Endothelial cell of umbilical vein (primary cell): ENCODE measurements at regions not wholly inside any gene's neighbourhood (a gene's known extent, or its start where the extent isn't known, plus 50 kb on each side); places are given as distances from the start of the nearest gene placed in this dataset.

Experiments
- BruUV-seq: library from RNA; stranded (reverse); fragments of 400-500 nt; replicated peaks from 2 replicates; lab custom pipeline; 2021; lab: Mats Ljungman, UMichigan
- CTCF ChIA-PET: fragments of 300-600, 350-600 bp; sonication (Branson Sonifier 250); formaldehyde crosslinking; loops from one replicate; lab custom pipeline; 2021; ENCODE audit warnings: antibody characterized with exemption, inconsistent platforms; lab: Charles Lee
- POLR2A ChIA-PET: fragments of 300-600, 350-600 bp; sonication (Branson Sonifier 250); formaldehyde crosslinking; loops from one replicate; lab custom pipeline; 2021; ENCODE audit warnings: antibody characterized with exemption, inconsistent platforms; lab: Charles Lee
- DNase-seq: peaks from one replicate; pipeline ENCODE4 v3.0.0-alpha.2; 2011; ENCODE audit warnings: low read depth, low spot score
- FAIRE-seq: peaks from 2 replicates; lab custom pipeline; 2011; peaks lifted over from hg19 to GRCh38; lab: Jason Lieb, UNC
- H2AFZ ChIP-seq: 2 replicates; pipeline ENCODE4 v1.6.0; 2012; ENCODE audit warnings: low read depth, low read length, control low read depth, inconsistent platforms
- H3K27ac ChIP-seq: 2 replicates; pipeline ENCODE4 v1.5.1; 2011; ENCODE audit warnings: low read depth, mild to moderate bottlenecking, control low read depth, low read length, moderate library complexity; ENCODE audit not compliant: insufficient read depth
- H3K27me3 ChIP-seq, 2 experiments: 2 replicates each; pipeline versions ENCODE4 v1.6.0 to v1.6.1; 2011; ENCODE audit warnings: low read length in 2 of 2, mixed read lengths in 1 of 2; ENCODE audit not compliant: control insufficient read depth in 2 of 2, insufficient read depth in 2 of 2
- H3K36me3 ChIP-seq, 2 experiments: 2 replicates in 1 of 2; 3 replicates in 1 of 2; pipeline ENCODE4 v1.5.1; 2011; ENCODE audit warnings: low read length in 2 of 2, mild to moderate bottlenecking in 1 of 2, moderate library complexity in 1 of 2; ENCODE audit not compliant: control insufficient read depth in 2 of 2, insufficient read depth in 2 of 2; ENCODE audit errors: extremely low read depth in 1 of 2
- H3K4me1 ChIP-seq: 3 replicates; pipeline ENCODE4 v1.5.1; 2011; ENCODE audit warnings: mild to moderate bottlenecking, low read length; ENCODE audit not compliant: control insufficient read depth, insufficient read depth; ENCODE audit errors: extremely low read depth
- H3K4me2 ChIP-seq: 2 replicates; pipeline ENCODE4 v1.6.1; 2011; ENCODE audit warnings: low read length, control low read depth, mixed read lengths; ENCODE audit not compliant: insufficient read depth
- H3K4me3 ChIP-seq, 3 experiments: fragments of 200-600 bp in 1 of 3; sonication (generic), shearing (Covaris generic) in 1 of 3; replicated peaks in 1 of 3; 2 replicates each; pipeline ENCODE4 v1.5.1; 2011 to 2016; ENCODE audit warnings: control low read depth in 3 of 3, low read length in 3 of 3, mild to moderate bottlenecking in 2 of 3, inconsistent platforms in 1 of 3, low read depth in 1 of 3, moderate library complexity in 1 of 3; ENCODE audit not compliant: insufficient read depth in 1 of 3
- H3K79me2 ChIP-seq: 2 replicates; pipeline ENCODE4 v1.6.0; 2012; ENCODE audit warnings: low read length, inconsistent platforms; ENCODE audit not compliant: control insufficient read depth, insufficient read depth
- H3K9ac ChIP-seq: replicated peaks from 2 replicates; pipeline ENCODE3; 2011; ENCODE audit warnings: low read length, control low read depth; ENCODE audit not compliant: insufficient read depth; ENCODE audit errors: extremely low read depth
- H3K9me1 ChIP-seq: replicated peaks from 3 replicates; pipeline ENCODE4 v1.6.0; 2011; ENCODE audit warnings: mild to moderate bottlenecking, low read length; ENCODE audit not compliant: control insufficient read depth, insufficient read depth; ENCODE audit errors: extremely low read depth
- H3K9me3 ChIP-seq: replicated peaks from 2 replicates; pipeline ENCODE4 v1.5.1; 2012; ENCODE audit warnings: low read length, inconsistent platforms; ENCODE audit not compliant: control insufficient read depth, insufficient read depth
- H4K20me1 ChIP-seq: replicated peaks from 2 replicates; pipeline ENCODE3; 2011; ENCODE audit warnings: mild to moderate bottlenecking, low read length; ENCODE audit not compliant: control insufficient read depth, insufficient read depth; ENCODE audit errors: extremely low read depth
- EZH2 ChIP-seq: IDR thresholded peaks from 2 replicates; pipeline ENCODE4 v1.6.1; 2012; ENCODE audit warnings: borderline replicate concordance, low read depth, mild to moderate bottlenecking, moderate library complexity, low read length, inconsistent platforms; ENCODE audit not compliant: severe bottlenecking
- FOS ChIP-seq: IDR thresholded peaks from 2 replicates; pipeline ENCODE4 v1.6.1; 2011; ENCODE audit warnings: mild to moderate bottlenecking, low read length, moderate library complexity, borderline replicate concordance; ENCODE audit not compliant: insufficient read depth
- GATA2 ChIP-seq: IDR thresholded peaks from 2 replicates; pipeline ENCODE4 v1.7.0; 2011; ENCODE audit warnings: low read depth, mild to moderate bottlenecking, moderate library complexity, mixed read lengths, low read length; ENCODE audit not compliant: insufficient read length, insufficient read depth
- JUN ChIP-seq: IDR thresholded peaks from 2 replicates; pipeline ENCODE4 v1.6.1; 2011; ENCODE audit warnings: borderline replicate concordance, low read depth; ENCODE audit not compliant: insufficient read length, insufficient read depth
- MYC ChIP-seq: IDR thresholded peaks from one replicate; pipeline ENCODE4 v1.6.1; 2011; ENCODE audit warnings: mild to moderate bottlenecking, low read depth, low read length
- POLR2A ChIP-seq: IDR thresholded peaks from 2 replicates; pipeline ENCODE4 v1.6.1; 2012; ENCODE audit warnings: low read depth, mild to moderate bottlenecking, control low read depth, low read length
- POLR2AphosphoS5 ChIP-seq: IDR thresholded peaks from 2 replicates; pipeline ENCODE4 v1.6.1; 2012; ENCODE audit warnings: low read depth, mild to moderate bottlenecking, control low read depth, low read length, moderate library complexity; ENCODE audit not compliant: insufficient read depth
- dilution Hi-C: fragments of 300-500 bp; cut with MboI; formaldehyde crosslinking; loops from one replicate; pipeline ENCODE4 v1.15.0; 2019; ENCODE audit warnings: low sequenced_read_pairs; ENCODE audit not compliant: extremely low pct_ligation_motif_present
- intact Hi-C: fragments of 100-400 bp; cut with micrococcal nuclease; formaldehyde crosslinking; loops from one replicate; pipeline ENCODE4 v1.10.0; 2022
- TF ChIP-seq, protein P1 (sequence below), 2 donors: IDR thresholded peaks; 1 replicate in 1 of 2; 2 replicates in 1 of 2; pipeline ENCODE4 v1.5.1; 2011; ENCODE audit warnings: low read length in 2 of 2, mild to moderate bottlenecking in 2 of 2, moderate library complexity in 2 of 2, control low read depth in 1 of 2, inconsistent platforms in 1 of 2, low read depth in 1 of 2; ENCODE audit not compliant: insufficient read depth in 1 of 2; ENCODE audit errors: extremely low read depth in 1 of 2
- TF ChIP-seq, protein P2 (sequence below): IDR thresholded peaks from 2 replicates; pipeline ENCODE4 v1.6.1; 2011; ENCODE audit not compliant: insufficient read depth, insufficient read length

DNA sequence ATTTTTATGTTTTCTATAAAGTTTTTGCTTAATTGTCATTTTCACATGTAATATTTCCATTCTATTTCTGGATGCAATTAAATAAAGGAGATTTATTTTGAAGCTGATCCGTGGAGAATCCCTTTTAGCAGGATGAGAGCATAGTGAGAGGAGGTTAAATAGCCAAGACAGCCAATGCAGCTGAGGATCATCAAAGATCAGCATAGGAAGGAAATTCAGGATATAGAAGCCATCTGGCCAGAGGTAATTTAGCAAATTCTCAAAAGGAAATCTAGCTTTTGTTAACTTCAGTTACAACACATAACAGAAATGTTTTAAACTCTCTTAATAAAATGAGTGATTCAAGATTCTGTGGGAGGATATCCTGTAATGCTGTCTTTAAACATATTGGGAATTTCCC, 122.8 kb upstream of the PDE3A start:
- Histone ChIP-seq H3K4me2 (no peak overlapping the region), H3K79me2 (no peaks in the 10 kb centered on the region), H2AFZ (no peak overlapping the region), H3K36me3 (no peaks in the 10 kb centered on the region), H3K9me1 (no peaks in the 10 kb centered on the region), H3K4me3 (no peak overlapping the region), H3K4me1 (no peaks in the 10 kb centered on the region), H3K9me3 (no peaks in the 10 kb centered on the region), H3K27ac (no peak overlapping the region), H3K27me3 (no peaks in the 10 kb centered on the region), H3K9ac (no peak overlapping the region), H4K20me1 (no peaks in the 10 kb centered on the region)
- BruUV-seq: no TSS peak
- intact Hi-C loops: no loop called here
- FAIRE-seq: no peak
- CTCF ChIA-PET: interaction anchor here (0.8 to 1.6 kb wide), 4 partner anchors 16 to 69 kb away, joined by 3 to 5 read pairs (median 3); no protein-coding TSS in a partner anchor
- TF ChIP-seq JUN: no peak
- POLR2A ChIA-PET: no interaction called here
- peak; percentile 28 for DNase-seq
- dilution Hi-C loops: no loop called here

DNA sequence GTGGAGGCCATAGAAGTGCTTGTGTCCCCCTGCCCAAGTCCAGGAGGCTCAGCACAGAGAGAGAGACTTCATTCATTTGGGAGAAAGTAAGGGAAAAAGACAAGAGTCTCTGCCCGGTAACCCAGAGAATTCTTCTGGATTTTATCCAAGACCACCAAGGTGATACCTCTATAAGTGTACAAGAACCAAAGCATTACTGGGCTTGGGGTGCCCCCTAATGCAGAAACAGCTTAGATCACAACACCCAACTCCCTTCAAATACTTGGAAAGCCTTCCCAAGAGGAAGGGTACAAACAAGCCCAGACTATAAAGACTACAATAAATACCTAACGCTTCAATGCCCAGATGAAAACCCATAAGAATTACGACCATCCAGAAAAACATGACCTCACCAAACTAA, 119.7 kb upstream of the PDE3A start:
- Histone ChIP-seq H3K27ac (no peak overlapping the region), H3K4me1 (no peaks in the 10 kb centered on the region), H3K79me2 (no peaks in the 10 kb centered on the region), H3K4me2 (no peak overlapping the region), H3K27me3 (no peaks in the 10 kb centered on the region), H3K36me3 (no peaks in the 10 kb centered on the region), H4K20me1 (no peaks in the 10 kb centered on the region), H3K9me1 (no peaks in the 10 kb centered on the region), H3K9ac (no peak overlapping the region), H3K4me3 (no peak overlapping the region), H3K9me3 (no peaks in the 10 kb centered on the region), H2AFZ (no peak overlapping the region)
- TF ChIP-seq, protein P1, sequence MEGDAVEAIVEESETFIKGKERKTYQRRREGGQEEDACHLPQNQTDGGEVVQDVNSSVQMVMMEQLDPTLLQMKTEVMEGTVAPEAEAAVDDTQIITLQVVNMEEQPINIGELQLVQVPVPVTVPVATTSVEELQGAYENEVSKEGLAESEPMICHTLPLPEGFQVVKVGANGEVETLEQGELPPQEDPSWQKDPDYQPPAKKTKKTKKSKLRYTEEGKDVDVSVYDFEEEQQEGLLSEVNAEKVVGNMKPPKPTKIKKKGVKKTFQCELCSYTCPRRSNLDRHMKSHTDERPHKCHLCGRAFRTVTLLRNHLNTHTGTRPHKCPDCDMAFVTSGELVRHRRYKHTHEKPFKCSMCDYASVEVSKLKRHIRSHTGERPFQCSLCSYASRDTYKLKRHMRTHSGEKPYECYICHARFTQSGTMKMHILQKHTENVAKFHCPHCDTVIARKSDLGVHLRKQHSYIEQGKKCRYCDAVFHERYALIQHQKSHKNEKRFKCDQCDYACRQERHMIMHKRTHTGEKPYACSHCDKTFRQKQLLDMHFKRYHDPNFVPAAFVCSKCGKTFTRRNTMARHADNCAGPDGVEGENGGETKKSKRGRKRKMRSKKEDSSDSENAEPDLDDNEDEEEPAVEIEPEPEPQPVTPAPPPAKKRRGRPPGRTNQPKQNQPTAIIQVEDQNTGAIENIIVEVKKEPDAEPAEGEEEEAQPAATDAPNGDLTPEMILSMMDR (IDR thresholded peaks at IDR 0.05; ENCODE audit: extremely low read depth in 1 of 2, insufficient read depth in 1 of 2, low read depth in 1 of 2, low read length in 2 of 2): no peak
- TF ChIP-seq POLR2A: no peak
- TF ChIP-seq MYC: no peak
- TF ChIP-seq JUN: no peak
- no peak for TF ChIP-seq FOS
- TF ChIP-seq POLR2AphosphoS5: no peak
- no peak for TF ChIP-seq GATA2
- no peak for TF ChIP-seq EZH2
- TF ChIP-seq, protein P2, sequence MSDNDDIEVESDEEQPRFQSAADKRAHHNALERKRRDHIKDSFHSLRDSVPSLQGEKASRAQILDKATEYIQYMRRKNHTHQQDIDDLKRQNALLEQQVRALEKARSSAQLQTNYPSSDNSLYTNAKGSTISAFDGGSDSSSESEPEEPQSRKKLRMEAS: no peak
- intact Hi-C loops: no loop called here
- no peak for DNase-seq
- BruUV-seq: no TSS peak
- ChIA-PET CTCF (interaction anchor here (1.1 to 1.2 kb wide), 2 partner anchors 12 to 333 kb away, joined by 3 to 4 read pairs; no protein-coding TSS in a partner anchor), POLR2A (no interaction called here)
- FAIRE-seq: no peak
- dilution Hi-C loops: no loop called here
